Neural cell (in vitro differentiated cells): ENCODE measurements at regions not wholly inside any gene's neighbourhood (a gene's known extent, or its start where the extent isn't known, plus 50 kb on each side); places are given as distances from the start of the nearest gene placed in this dataset.

ENCODE experiments used
- POLR2AphosphoS5 ChIP-seq: IDR thresholded peaks from 2 replicates; pipeline ENCODE4 v1.6.1; 2012
- TF ChIP-seq, protein P1 (sequence below): fragments of 450-650 bp; IDR thresholded peaks from 2 replicates; pipeline ENCODE4 v1.5.1; 2014; ENCODE audit warnings: antibody characterized with exemption, mild to moderate bottlenecking, moderate library complexity; ENCODE audit not compliant: poor library complexity, severe bottlenecking

- no peak for TF ChIP-seq POLR2AphosphoS5
- TF ChIP-seq, protein P1, sequence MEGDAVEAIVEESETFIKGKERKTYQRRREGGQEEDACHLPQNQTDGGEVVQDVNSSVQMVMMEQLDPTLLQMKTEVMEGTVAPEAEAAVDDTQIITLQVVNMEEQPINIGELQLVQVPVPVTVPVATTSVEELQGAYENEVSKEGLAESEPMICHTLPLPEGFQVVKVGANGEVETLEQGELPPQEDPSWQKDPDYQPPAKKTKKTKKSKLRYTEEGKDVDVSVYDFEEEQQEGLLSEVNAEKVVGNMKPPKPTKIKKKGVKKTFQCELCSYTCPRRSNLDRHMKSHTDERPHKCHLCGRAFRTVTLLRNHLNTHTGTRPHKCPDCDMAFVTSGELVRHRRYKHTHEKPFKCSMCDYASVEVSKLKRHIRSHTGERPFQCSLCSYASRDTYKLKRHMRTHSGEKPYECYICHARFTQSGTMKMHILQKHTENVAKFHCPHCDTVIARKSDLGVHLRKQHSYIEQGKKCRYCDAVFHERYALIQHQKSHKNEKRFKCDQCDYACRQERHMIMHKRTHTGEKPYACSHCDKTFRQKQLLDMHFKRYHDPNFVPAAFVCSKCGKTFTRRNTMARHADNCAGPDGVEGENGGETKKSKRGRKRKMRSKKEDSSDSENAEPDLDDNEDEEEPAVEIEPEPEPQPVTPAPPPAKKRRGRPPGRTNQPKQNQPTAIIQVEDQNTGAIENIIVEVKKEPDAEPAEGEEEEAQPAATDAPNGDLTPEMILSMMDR: no peak
Measured at GRCh38 chr5:18051953-18052352, 417.7 kb downstream of the TAF11L14 start.
